K562 (cell line): ENCODE measurements at regions not wholly inside any gene's neighbourhood (a gene's known extent, or its start where the extent isn't known, plus 50 kb on each side); places are given as distances from the start of the nearest gene placed in this dataset.

Source experiments
- ATAC-seq: fragments of 200-7000 bp; cut with Tn5 transposase; 3 replicates; pipeline ENCODE4 v1.9.1; 2020; ENCODE audit warnings: moderate library complexity
- BruUV-seq: library from RNA; stranded (reverse); fragments of 400-500 nt; replicated peaks from 2 replicates; lab custom pipeline; 2021; lab: Mats Ljungman, UMichigan
- CTCF ChIA-PET: fragments of 300-600 bp; formaldehyde crosslinking; extraction: SDS; loops from one replicate; lab custom pipeline; 2021; ENCODE audit warnings: low intra/inter-chr PET ratio; lab: Yijun Ruan, JAX
- POLR2A ChIA-PET: fragments of 300-600, 350-650 bp; sonication (Branson Sonifier 250); formaldehyde crosslinking; extraction: SDS; loops from one replicate; lab custom pipeline; 2021; ENCODE audit warnings: antibody characterized with exemption, inconsistent platforms; lab: Yijun Ruan, JAX
- DNase-seq, 4 experiments: peaks; one replicate each; pipeline versions ENCODE4 v3.0.0 to v3.0.0-alpha.2; 2011 to 2018; ENCODE audit warnings: low spot score in 3 of 4, mixed read lengths in 3 of 4; ENCODE audit errors: extremely low read depth in 1 of 4
- FAIRE-seq: peaks from 2 replicates; lab custom pipeline; 2011; peaks lifted over from hg19 to GRCh38; lab: Jason Lieb, UNC
- H2AFZ ChIP-seq: 2 replicates; pipeline ENCODE4 v1.6.0; 2011; ENCODE audit warnings: low read depth, low read length, control low read depth, inconsistent platforms
- H3K27ac ChIP-seq: fragments of 200-600 bp; 3 replicates; pipeline ENCODE4 v1.8.0; 2011; ENCODE audit warnings: low read depth, mild to moderate bottlenecking, control low read depth, inconsistent platforms, low read length, moderate library complexity, mixed read lengths; ENCODE audit errors: extremely low read depth
- H3K27me3 ChIP-seq, 2 experiments: fragments of 300-600 bp in 1 of 2; 2 replicates in 1 of 2; 3 replicates in 1 of 2; pipeline versions ENCODE4 v1.6.0 to v1.8.0; 2011; ENCODE audit warnings: inconsistent platforms in 2 of 2, low read length in 2 of 2, mild to moderate bottlenecking in 1 of 2, mixed read lengths in 1 of 2, moderate library complexity in 1 of 2; ENCODE audit not compliant: control insufficient read depth in 2 of 2, insufficient read depth in 2 of 2
- H3K36me3 ChIP-seq: fragments of 300-600 bp; 3 replicates; pipeline ENCODE4 v1.8.0; 2011; ENCODE audit warnings: mild to moderate bottlenecking, low read length, inconsistent platforms; ENCODE audit not compliant: control insufficient read depth, insufficient read depth
- H3K4me1 ChIP-seq, 2 experiments: fragments of 200-600 bp in 1 of 2; replicated peaks in 1 of 2; 2 replicates in 1 of 2; 3 replicates in 1 of 2; pipeline versions ENCODE4 v1.5.1 to v1.8.0; 2011; ENCODE audit warnings: inconsistent platforms in 2 of 2, low read length in 2 of 2, mild to moderate bottlenecking in 1 of 2, mixed read lengths in 1 of 2, moderate library complexity in 1 of 2; ENCODE audit not compliant: control insufficient read depth in 2 of 2, insufficient read depth in 2 of 2
- H3K4me2 ChIP-seq: 2 replicates; pipeline ENCODE4 v1.6.1; 2011; ENCODE audit warnings: low read length, control low read depth, inconsistent platforms, mixed read lengths; ENCODE audit not compliant: insufficient read depth
- H3K4me3 ChIP-seq: fragments of 200-600 bp; sonication (generic), shearing (Covaris generic); 2 replicates; pipeline ENCODE4 v1.5.1; 2016; ENCODE audit warnings: control low read depth, inconsistent platforms
- H3K79me2 ChIP-seq: fragments of 200-600 bp; 3 replicates; pipeline ENCODE4 v1.8.0; 2011; ENCODE audit warnings: low read length, inconsistent platforms; ENCODE audit not compliant: control insufficient read depth, insufficient read depth
- H3K9ac ChIP-seq, 2 experiments: 2 replicates each; pipeline versions ENCODE4 v1.6.0 to v1.6.1; 2011; ENCODE audit warnings: low read depth in 2 of 2, low read length in 2 of 2, control low read depth in 1 of 2, inconsistent platforms in 1 of 2, mild to moderate bottlenecking in 1 of 2, mixed read lengths in 1 of 2; ENCODE audit not compliant: insufficient read depth in 1 of 2
- H3K9me1 ChIP-seq: one replicate; pipeline ENCODE4 v1.6.0; 2011; ENCODE audit warnings: inconsistent platforms, mild to moderate bottlenecking, low read length, moderate library complexity; ENCODE audit not compliant: control insufficient read depth, insufficient read depth
- H3K9me3 ChIP-seq: replicated peaks from 2 replicates; pipeline ENCODE4 v1.5.1; 2011; ENCODE audit warnings: low read depth, low read length, inconsistent platforms; ENCODE audit not compliant: control insufficient read depth, insufficient read depth
- H4K20me1 ChIP-seq: replicated peaks from 2 replicates; pipeline ENCODE4 v1.6.1; 2011; ENCODE audit warnings: low read length, inconsistent platforms, mixed read lengths; ENCODE audit not compliant: control insufficient read depth, insufficient read depth
- CBX5 ChIP-seq: IDR thresholded peaks from 2 replicates; pipeline ENCODE4 v1.6.1; 2014; ENCODE audit warnings: low read depth, borderline replicate concordance
- WGBS: fragments of 100-300 bp; shearing (Covaris generic); methylation state at CpG from one replicate; pipeline ENCODE4 v1.1.6; 2016; ENCODE audit warnings: low coverage, mixed read lengths; ENCODE audit not compliant: insufficient coverage; ENCODE audit errors: missing lambda C conversion rate; 5-methylcytosine and 5-hydroxymethylcytosine counted together
- in situ Hi-C: fragments of 300-500 bp; cut with MboI; formaldehyde crosslinking; loops from 4 replicates; pipeline ENCODE4 v1.15.0; 2018; ENCODE audit warnings: inconsistent platforms, mixed read lengths
- intact Hi-C: fragments of 100-400 bp; cut with micrococcal nuclease; formaldehyde crosslinking; loops from 2 replicates; pipeline ENCODE4 v1.14.2; 2022
- TF ChIP-seq, protein P1 (sequence below): sonication (generic); formaldehyde crosslinking; IDR thresholded peaks from 2 replicates; pipeline ENCODE4 v1.8.0; 2023; ENCODE audit warnings: missing genetic modification reagents, mild to moderate bottlenecking, borderline replicate concordance
- TF ChIP-seq, protein P2 (sequence below): fragments of 450-650 bp; IDR thresholded peaks from 2 replicates; pipeline ENCODE4 v1.6.1; 2016
- TF ChIP-seq, protein P3 (sequence below), 3 experiments: IDR thresholded peaks in 2 of 3; conservative IDR thresholded peaks in 1 of 3; 2 replicates each; pipeline ENCODE4 v1.5.1; 2011 to 2012; ENCODE audit warnings: low read length in 3 of 3, mild to moderate bottlenecking in 3 of 3, control low read depth in 2 of 3, improper control_type of control experiment in 1 of 3, inconsistent platforms in 1 of 3, low read depth in 1 of 3, mixed read lengths in 1 of 3, moderate library complexity in 1 of 3; ENCODE audit not compliant: insufficient read depth in 2 of 3

DNA sequence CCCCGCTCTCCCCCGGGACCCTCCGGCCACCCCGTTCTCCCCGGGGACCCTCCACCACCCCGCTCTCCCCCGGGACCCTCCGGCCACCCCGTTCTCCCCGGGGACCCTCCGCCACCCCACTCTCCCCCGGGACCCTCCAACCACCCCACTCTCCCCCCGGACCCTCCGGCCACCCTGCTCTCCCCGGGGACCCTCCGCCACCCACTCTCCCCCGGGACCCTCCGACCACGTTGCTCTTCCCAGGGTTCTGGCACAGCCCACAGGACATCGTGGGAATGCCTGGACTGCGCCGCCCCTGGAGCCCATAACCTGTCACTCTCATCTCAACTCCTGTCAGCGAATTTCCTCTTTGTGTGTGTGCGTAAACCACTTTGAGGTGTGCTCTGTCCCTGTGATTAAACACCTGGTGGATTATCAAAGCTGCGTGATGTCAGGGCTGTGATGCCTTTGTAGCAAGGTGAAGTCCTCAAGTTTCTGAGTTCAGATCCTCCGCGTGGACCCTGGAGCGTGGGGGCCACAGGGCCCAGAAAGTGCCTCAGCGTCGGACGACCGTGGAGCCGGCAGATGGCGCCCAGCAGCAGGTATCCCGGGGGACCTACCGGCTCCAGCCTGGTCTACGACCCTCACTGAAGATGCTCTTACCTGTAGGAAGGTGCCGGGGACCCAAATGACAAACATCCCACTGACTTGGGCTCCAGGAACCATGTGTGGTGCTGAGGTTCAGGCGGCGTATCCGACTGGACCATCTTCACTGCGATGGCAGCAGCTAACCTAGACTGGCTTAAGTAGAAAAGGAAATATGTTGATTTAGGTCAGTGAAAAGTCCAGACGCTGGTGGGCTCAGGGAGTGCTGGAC is 63.2 kb upstream of the GALNT9 start:
- 22% methylated on average over 23 of the region's 43 CpGs for WGBS
- H3K27ac ChIP-seq: no peak overlapping the region; the same call in 2 of the 3 replicates
- H3K4me1 ChIP-seq: peaks cover 14 to 41% of the 10 kb centered on the region in 2 experiments; a peak in 4 of 5 replicates
- no peak overlapping the region for H2AFZ ChIP-seq
- intact Hi-C loops (no loop called here), in situ Hi-C loops (no loop called here)
- H3K9ac ChIP-seq: no peak overlapping the region
- H3K4me3 ChIP-seq: no peak overlapping the region
- H4K20me1 ChIP-seq: no peaks in the 10 kb centered on the region
- H3K36me3 ChIP-seq: no peaks in the 10 kb centered on the region
- ChIA-PET POLR2A (interaction anchor here (0.7 kb wide), 1 partner anchor 10 kb away, joined by 3 read pairs; no protein-coding TSS in a partner anchor), CTCF (no interaction called here)
- no peak for DNase-seq
- peaks cover 7 to 63% of the 10 kb centered on the region in 2 experiments; a peak in 3 of 5 replicates for H3K27me3 ChIP-seq
- H3K79me2 ChIP-seq: no peaks in the 10 kb centered on the region
- H3K4me2 ChIP-seq: peak overlapping the region; percentile 66; the same call in 1 of the 2 replicates
- FAIRE-seq: no peak
- no TSS peak for BruUV-seq
- no peak for ATAC-seq
- H3K9me1 ChIP-seq: no peaks in the 10 kb centered on the region
- peaks cover 6% of the 10 kb centered on the region for H3K9me3 ChIP-seq
- TF ChIP-seq, protein P1, sequence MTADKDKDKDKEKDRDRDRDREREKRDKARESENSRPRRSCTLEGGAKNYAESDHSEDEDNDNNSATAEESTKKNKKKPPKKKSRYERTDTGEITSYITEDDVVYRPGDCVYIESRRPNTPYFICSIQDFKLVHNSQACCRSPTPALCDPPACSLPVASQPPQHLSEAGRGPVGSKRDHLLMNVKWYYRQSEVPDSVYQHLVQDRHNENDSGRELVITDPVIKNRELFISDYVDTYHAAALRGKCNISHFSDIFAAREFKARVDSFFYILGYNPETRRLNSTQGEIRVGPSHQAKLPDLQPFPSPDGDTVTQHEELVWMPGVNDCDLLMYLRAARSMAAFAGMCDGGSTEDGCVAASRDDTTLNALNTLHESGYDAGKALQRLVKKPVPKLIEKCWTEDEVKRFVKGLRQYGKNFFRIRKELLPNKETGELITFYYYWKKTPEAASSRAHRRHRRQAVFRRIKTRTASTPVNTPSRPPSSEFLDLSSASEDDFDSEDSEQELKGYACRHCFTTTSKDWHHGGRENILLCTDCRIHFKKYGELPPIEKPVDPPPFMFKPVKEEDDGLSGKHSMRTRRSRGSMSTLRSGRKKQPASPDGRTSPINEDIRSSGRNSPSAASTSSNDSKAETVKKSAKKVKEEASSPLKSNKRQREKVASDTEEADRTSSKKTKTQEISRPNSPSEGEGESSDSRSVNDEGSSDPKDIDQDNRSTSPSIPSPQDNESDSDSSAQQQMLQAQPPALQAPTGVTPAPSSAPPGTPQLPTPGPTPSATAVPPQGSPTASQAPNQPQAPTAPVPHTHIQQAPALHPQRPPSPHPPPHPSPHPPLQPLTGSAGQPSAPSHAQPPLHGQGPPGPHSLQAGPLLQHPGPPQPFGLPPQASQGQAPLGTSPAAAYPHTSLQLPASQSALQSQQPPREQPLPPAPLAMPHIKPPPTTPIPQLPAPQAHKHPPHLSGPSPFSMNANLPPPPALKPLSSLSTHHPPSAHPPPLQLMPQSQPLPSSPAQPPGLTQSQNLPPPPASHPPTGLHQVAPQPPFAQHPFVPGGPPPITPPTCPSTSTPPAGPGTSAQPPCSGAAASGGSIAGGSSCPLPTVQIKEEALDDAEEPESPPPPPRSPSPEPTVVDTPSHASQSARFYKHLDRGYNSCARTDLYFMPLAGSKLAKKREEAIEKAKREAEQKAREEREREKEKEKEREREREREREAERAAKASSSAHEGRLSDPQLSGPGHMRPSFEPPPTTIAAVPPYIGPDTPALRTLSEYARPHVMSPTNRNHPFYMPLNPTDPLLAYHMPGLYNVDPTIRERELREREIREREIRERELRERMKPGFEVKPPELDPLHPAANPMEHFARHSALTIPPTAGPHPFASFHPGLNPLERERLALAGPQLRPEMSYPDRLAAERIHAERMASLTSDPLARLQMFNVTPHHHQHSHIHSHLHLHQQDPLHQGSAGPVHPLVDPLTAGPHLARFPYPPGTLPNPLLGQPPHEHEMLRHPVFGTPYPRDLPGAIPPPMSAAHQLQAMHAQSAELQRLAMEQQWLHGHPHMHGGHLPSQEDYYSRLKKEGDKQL: peak; percentile 59; the same call in 1 of the 2 replicates
- TF ChIP-seq, protein P2, sequence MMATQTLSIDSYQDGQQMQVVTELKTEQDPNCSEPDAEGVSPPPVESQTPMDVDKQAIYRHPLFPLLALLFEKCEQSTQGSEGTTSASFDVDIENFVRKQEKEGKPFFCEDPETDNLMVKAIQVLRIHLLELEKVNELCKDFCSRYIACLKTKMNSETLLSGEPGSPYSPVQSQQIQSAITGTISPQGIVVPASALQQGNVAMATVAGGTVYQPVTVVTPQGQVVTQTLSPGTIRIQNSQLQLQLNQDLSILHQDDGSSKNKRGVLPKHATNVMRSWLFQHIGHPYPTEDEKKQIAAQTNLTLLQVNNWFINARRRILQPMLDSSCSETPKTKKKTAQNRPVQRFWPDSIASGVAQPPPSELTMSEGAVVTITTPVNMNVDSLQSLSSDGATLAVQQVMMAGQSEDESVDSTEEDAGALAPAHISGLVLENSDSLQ: 0 out of 2 replicates have a peak, but pooled peaks have one; percentile 20
- TF ChIP-seq CBX5: no peak
- TF ChIP-seq, protein P3, sequence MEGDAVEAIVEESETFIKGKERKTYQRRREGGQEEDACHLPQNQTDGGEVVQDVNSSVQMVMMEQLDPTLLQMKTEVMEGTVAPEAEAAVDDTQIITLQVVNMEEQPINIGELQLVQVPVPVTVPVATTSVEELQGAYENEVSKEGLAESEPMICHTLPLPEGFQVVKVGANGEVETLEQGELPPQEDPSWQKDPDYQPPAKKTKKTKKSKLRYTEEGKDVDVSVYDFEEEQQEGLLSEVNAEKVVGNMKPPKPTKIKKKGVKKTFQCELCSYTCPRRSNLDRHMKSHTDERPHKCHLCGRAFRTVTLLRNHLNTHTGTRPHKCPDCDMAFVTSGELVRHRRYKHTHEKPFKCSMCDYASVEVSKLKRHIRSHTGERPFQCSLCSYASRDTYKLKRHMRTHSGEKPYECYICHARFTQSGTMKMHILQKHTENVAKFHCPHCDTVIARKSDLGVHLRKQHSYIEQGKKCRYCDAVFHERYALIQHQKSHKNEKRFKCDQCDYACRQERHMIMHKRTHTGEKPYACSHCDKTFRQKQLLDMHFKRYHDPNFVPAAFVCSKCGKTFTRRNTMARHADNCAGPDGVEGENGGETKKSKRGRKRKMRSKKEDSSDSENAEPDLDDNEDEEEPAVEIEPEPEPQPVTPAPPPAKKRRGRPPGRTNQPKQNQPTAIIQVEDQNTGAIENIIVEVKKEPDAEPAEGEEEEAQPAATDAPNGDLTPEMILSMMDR (IDR thresholded peaks at IDR 0.05 in 2 of 3, conservative IDR thresholded peaks at IDR 0.05 in 1 of 3; ENCODE audit: insufficient read depth in 2 of 3, low read depth in 1 of 3, low read length in 3 of 3): peak; percentile 6 to 50 (median 36); a peak in 3 of 6 replicates
